ENCODE measurements at regions not wholly inside any gene's neighbourhood (a gene's known extent, or its start where the extent isn't known, plus 50 kb on each side); places are given as distances from the start of the nearest gene placed in this dataset.
"Not testable (repeated sequence)": the region's sequence is repeated elsewhere in the genome, so short reads cannot be mapped to it uniquely, and the experiment has no call there.

- DNase-seq = no peak
These were observed 163.3 kb upstream of the ADCY1 start for GRCh38 chr7:45410893-45411292.

- no peak for DNase-seq
These were observed 160.7 kb upstream of the ADCY1 start for GRCh38 chr7:45413419-45413818.

GRCh38 chr7:45414226-45414625, 159.9 kb upstream of the ADCY1 start:
- DNase-seq = no peak

GRCh38 chr7:45415265-45415664, 158.9 kb upstream of the ADCY1 start:
- DNase-seq = no peak

- DNase-seq = no peak
These were observed 157.3 kb upstream of the ADCY1 start for GRCh38 chr7:45416846-45417245.

- no peak for DNase-seq
These were observed 156.9 kb upstream of the ADCY1 start for GRCh38 chr7:45417268-45417667.

GRCh38 chr7:45417735-45418134, 156.4 kb upstream of the ADCY1 start:
- DNase-seq = no peak

- no peak for DNase-seq
These were observed 153.2 kb upstream of the ADCY1 start for GRCh38 chr7:45420843-45421495.

- DNase-seq = no peak
These were observed 152.4 kb upstream of the ADCY1 start for GRCh38 chr7:45421806-45422205.

GRCh38 chr7:45430397-45430796, 143.8 kb upstream of the ADCY1 start:
- DNase-seq = no peak

- no peak for DNase-seq
These were observed 139.9 kb upstream of the ADCY1 start for GRCh38 chr7:45434167-45434784.

- no peak for DNase-seq
These were observed 139.0 kb upstream of the ADCY1 start for GRCh38 chr7:45435131-45435530.

GRCh38 chr7:45435846-45436245, 138.3 kb upstream of the ADCY1 start:
- DNase-seq = no peak

- DNase-seq = not testable (repeated sequence)
These were observed 133.4 kb upstream of the ADCY1 start for GRCh38 chr7:45440776-45441175.

- DNase-seq = no peak
These were observed 130.9 kb upstream of the ADCY1 start for GRCh38 chr7:45443263-45443662.

GRCh38 chr7:45446195-45446944, 127.8 kb upstream of the ADCY1 start:
- no peak for DNase-seq

GRCh38 chr7:45447296-45447695, 126.9 kb upstream of the ADCY1 start:
- no peak for DNase-seq

- no peak for DNase-seq
These were observed 123.5 kb upstream of the ADCY1 start for GRCh38 chr7:45450571-45451204.

- DNase-seq = no peak
These were observed 122.7 kb upstream of the ADCY1 start for GRCh38 chr7:45451342-45452035.

GRCh38 chr7:45454771-45455170, 119.4 kb upstream of the ADCY1 start:
- no peak for DNase-seq

- DNase-seq = no peak
These were observed 118.5 kb upstream of the ADCY1 start for GRCh38 chr7:45455662-45456061.

- no peak for DNase-seq
These were observed 118.1 kb upstream of the ADCY1 start for GRCh38 chr7:45456105-45456504.
